ENCODE measurements at regions not wholly inside any gene's neighbourhood (a gene's known extent, or its start where the extent isn't known, plus 50 kb on each side); places are given as distances from the start of the nearest gene placed in this dataset.
"Not testable (repeated sequence)": the region's sequence is repeated elsewhere in the genome, so short reads cannot be mapped to it uniquely, and the experiment has no call there.

GRCh38 chr12:92062539-92063493 is 82.8 kb downstream of the BTG1 start:
- in situ Hi-C loops (cut with MboI; ENCODE audit: low sequenced_read_pairs), result no loop called here

GRCh38 chr12:92061061-92061460 is 84.6 kb downstream of the BTG1 start:
- in situ Hi-C loops (cut with MboI; ENCODE audit: low sequenced_read_pairs), result no loop called here

DNA sequence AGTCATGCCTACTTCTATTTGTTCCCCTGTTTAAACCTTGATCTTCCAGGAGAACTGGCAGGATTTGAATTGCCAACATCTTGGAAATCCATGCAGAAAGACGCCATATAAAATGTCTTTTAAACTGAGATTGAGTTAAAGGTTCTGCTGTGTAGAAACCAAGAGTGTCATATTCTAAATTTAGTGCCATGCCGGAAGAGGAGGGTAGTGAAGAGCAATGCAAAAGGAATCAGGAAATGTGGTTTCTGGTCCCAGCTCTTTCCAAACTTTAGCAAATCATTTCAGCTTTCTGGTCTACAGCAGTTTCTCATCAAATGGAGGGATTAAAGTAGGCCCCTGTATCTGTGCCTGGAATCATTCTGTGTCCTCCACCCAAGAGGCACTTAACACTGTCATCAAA is 85.7 kb downstream of the BTG1 start:
- in situ Hi-C loops (cut with MboI; ENCODE audit: low sequenced_read_pairs), result no loop called here

GRCh38 chr12:92058664-92059063 is 87.0 kb downstream of the BTG1 start:
- in situ Hi-C loops (cut with MboI; ENCODE audit: low sequenced_read_pairs), result no loop called here

GRCh38 chr12:92056756-92057155 is 88.9 kb downstream of the BTG1 start:
- in situ Hi-C loops (cut with MboI; ENCODE audit: low sequenced_read_pairs), result not testable (repeated sequence)

DNA sequence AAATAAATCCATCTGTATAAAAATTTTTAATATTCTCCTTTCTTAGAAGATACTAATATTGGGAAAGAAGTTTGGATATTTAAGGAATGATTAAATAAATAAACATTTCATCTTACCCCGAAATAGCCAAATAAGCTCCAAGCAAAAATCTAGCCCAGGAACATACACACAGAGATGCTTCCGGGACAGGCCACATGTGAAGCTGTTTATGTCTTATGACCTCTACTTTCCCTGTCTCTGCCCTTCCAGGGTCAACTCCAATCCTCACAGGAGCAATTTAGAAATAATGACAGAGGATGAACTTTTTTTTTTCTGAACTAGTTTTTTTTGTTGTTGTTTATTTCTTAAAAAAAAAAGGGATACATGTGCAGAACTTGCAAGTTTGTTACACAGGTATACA is 89.4 kb downstream of the BTG1 start:
- in situ Hi-C loops (cut with MboI; ENCODE audit: low sequenced_read_pairs), result no loop called here

GRCh38 chr12:92055877-92056276 is 89.8 kb downstream of the BTG1 start:
- in situ Hi-C loops (cut with MboI; ENCODE audit: low sequenced_read_pairs), result no loop called here

GRCh38 chr12:92051441-92051840 is 94.2 kb downstream of the BTG1 start:
- in situ Hi-C loops (cut with MboI; ENCODE audit: low sequenced_read_pairs), result no loop called here

DNA sequence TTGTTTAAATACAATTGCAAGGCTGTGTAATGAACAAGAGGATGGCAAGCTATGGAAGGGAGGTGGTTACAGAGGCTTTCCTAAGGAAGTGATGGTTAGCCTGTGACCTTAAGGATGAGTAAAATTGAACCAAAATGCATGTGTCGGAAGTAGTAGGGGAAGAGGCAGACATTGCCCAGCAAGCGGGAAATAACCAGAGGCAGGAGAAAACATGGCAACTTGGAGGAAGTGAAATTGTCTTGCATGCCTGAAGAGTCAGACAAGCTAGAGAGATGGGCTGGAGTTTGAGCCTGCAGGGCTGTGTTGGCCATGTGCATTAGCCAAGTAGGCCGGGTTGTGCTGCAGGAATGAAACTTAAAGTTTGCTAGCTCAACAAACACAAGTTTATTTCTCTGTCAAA is 96.2 kb downstream of the BTG1 start:
- in situ Hi-C loops (cut with MboI; ENCODE audit: low sequenced_read_pairs), result no loop called here

- in situ Hi-C loops (cut with MboI; ENCODE audit: low sequenced_read_pairs), result no loop called here
Measured at GRCh38 chr12:92047393-92047826, 98.2 kb downstream of the BTG1 start.

DNA sequence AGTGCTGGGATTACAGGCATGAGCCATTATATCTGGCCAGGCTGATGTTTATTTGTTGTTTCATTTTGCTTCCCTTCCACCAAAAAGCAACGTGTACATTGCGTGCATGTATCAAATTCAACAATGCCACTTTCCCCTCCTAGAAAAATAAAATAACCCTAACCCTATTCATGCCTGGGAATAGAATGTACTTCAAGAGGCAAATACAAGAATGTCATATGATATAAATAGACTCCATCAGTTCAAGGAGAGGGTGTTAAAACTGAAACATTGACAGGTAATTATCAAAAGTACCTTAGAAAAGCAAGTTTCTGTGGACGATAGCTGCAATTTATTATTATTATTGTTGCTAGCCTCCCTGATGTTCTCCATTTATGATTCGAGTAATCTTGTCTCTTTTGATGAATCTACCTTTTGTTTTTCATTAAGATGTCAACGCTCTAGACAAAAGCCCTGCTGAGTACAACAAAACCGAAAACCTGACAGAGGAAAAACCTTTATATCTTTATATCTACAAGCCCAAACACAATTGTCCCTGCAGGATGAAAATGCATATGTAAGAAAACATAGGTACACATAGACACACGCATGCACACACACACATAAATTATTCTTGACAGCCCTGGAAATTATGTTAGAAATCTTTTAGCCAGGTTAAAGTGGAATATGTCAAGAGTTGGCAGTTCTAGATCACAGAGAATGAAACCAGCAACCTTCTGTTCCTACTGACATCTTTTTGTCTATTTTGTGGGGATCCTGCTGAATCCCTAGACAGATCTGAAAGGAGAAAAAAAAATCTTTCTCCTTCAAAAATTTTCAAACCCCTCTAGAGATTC is 98.9 kb downstream of the BTG1 start:
- in situ Hi-C loops (cut with MboI; ENCODE audit: low sequenced_read_pairs), result no loop called here

DNA sequence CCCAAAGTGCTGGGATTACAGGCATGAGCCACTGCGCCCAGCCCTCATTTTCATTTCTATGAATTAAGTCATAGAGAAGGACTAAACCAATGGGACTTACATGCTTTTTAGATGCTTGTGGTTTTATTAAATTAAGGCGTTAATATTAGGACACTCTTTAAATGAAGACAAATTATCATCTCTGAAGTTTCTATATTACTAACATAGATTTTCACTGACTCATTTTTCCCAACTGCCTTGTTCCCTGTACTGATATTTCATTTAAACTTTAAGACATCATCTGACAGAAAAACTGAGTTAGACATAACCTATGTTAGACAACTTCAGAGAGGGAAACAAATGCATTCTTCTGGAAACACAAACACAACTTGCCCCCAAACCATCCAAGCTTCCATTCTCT is 99.8 kb downstream of the BTG1 start:
- in situ Hi-C loops (cut with MboI; ENCODE audit: low sequenced_read_pairs), result no loop called here

GRCh38 chr12:92044435-92044834 is 101.2 kb downstream of the BTG1 start:
- in situ Hi-C loops (cut with MboI; ENCODE audit: low sequenced_read_pairs), result no loop called here

DNA sequence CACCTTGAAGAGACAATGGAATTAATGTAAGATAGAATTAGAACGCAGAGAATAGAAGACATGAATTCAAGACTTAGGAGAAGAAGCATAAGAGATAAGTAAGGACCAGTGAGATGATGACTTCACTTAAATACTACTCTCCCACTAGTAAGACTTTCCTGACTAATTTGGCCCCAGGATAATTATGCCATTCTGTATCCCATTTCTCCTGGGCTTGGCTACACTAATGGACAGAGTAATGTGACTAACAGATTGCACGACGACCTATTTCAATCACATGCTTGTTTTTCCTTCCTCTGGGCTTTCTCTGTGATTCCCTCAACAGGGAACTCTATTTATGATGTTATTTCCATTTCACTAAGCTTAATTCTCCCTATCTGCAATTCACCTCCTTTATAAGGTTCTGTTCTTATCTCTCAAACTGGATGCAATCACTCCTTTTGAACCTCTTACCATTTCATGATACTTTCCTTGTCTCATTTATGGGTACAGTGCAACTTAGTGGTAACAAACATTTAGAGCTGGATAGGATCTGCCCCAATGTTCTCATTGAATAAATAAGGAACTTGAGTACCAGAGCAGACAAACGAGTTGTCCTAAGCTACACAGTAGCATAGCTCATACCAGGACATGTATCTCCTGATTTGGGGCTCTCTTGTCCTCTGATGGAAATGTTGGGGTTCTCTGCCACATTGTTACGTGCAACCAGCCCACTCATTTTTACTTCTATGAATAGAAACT is 102.7 kb downstream of the BTG1 start:
- in situ Hi-C loops (cut with MboI; ENCODE audit: low sequenced_read_pairs), result no loop called here

GRCh38 chr12:92041742-92042141 is 103.9 kb downstream of the BTG1 start:
- in situ Hi-C loops (cut with MboI; ENCODE audit: low sequenced_read_pairs), result no loop called here

GRCh38 chr12:92039046-92039445 is 106.6 kb downstream of the BTG1 start:
- in situ Hi-C loops (cut with MboI; ENCODE audit: low sequenced_read_pairs), result no loop called here

DNA sequence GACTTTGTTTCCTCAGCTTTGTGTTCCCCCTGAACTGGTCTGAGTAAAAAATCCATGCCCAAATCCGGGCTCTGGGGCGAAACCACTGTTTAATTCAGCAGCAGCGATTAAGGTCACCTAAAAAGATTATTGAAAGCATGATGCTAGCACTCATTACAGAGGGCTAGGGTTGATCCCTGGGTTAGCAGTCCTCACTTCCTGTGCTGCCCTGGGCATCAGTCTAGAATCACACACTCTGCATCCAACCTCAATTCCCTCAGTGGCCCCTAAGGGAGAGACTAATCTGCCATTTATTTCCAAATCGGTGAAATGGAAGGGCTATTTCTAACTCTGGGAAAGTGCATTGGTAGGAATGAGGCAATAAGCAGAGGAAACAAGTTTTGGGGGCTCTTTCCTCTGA is 107.2 kb downstream of the BTG1 start:
- in situ Hi-C loops (cut with MboI; ENCODE audit: low sequenced_read_pairs), result no loop called here

DNA sequence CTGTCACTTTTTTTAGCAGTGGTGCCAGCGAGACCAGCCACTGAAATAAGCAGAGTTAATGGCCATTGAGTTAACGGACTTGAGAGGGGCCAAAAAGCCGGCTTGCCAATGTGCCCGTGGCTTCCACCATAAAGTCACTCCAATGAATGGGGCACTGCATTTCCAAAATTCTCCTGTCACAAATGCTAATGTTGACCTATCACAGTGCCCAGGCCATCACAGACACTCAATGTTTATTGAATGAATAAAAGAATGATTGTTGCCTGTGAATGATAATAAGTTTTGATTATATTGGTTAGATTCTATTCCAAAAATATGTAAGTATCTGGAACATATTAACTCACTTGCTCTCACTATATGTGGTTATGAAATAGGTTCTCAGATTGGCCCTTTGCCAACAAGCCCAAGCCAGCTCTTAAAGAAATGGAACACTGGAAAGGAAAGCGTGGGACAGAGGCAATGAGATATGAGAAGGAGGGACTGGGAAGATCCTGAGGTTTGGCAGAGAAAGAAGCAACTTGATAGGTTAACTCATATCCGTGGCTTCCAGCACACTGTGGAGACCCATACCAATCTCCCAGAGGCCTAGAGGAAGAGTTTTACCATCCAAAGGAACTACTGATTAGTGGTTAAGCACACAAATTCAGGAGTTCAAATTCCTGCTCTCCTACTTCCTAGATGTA is 108.7 kb downstream of the BTG1 start:
- in situ Hi-C loops (cut with MboI; ENCODE audit: low sequenced_read_pairs), result no loop called here

GRCh38 chr12:92036061-92036620 is 109.5 kb downstream of the BTG1 start:
- in situ Hi-C loops (cut with MboI; ENCODE audit: low sequenced_read_pairs), result no loop called here

- in situ Hi-C loops (cut with MboI; ENCODE audit: low sequenced_read_pairs), result no loop called here
Measured at GRCh38 chr12:92035477-92035876, 110.2 kb downstream of the BTG1 start.
